ENCODE measurements at regions not wholly inside any gene's neighbourhood (a gene's known extent, or its start where the extent isn't known, plus 50 kb on each side); places are given as distances from the start of the nearest gene placed in this dataset.
"Not testable (repeated sequence)": the region's sequence is repeated elsewhere in the genome, so short reads cannot be mapped to it uniquely, and the experiment has no call there.

DNA sequence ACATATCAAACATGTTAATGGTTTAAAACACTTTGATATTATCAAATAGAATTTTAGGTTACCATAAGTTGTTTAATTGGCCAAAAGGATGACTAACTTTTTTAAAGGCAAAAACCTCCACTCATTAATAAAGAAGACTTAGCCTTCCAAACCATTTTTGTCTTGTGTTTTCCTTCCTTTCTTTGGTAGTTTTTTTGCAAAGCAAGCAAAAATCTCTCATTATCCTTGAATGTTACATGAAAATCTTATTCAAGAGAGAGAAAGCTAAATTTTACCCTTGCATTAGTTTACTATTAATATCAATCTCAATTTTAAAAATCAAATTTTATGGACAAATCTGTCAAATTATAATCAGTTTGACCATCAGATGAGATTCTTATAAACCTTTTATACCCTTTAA, 419.5 kb downstream of the SPIN4 start:
- Mint-ChIP-seq H3K9me3 (ENCODE audit: unreplicated experiment) (peaks cover 40% of the 10 kb centered on the region), H3K27me3 (ENCODE audit: unreplicated experiment) (no peaks in the 10 kb centered on the region), H3K27ac (ENCODE audit: unreplicated experiment) (no peak overlapping the region), H3K4me3 (ENCODE audit: unreplicated experiment) (no peak overlapping the region), H3K36me3 (ENCODE audit: unreplicated experiment) (no peaks in the 10 kb centered on the region), H3K4me1 (ENCODE audit: unreplicated experiment) (no peaks in the 10 kb centered on the region)
- no peak for DNase-seq (ENCODE audit: extremely low spot score, unreplicated experiment)
- no peak for TF ChIP-seq CTCF (IDR thresholded peaks at IDR 0.05)

GRCh38 chrX:62928906-62929305, 422.2 kb downstream of the SPIN4 start:
- no peak for DNase-seq (ENCODE audit: extremely low spot score, unreplicated experiment)
- Mint-ChIP-seq H3K27me3 (ENCODE audit: unreplicated experiment) (no peaks in the 10 kb centered on the region), H3K9me3 (ENCODE audit: unreplicated experiment) (peaks cover 44% of the 10 kb centered on the region), H3K36me3 (ENCODE audit: unreplicated experiment) (no peaks in the 10 kb centered on the region), H3K27ac (ENCODE audit: unreplicated experiment) (no peak overlapping the region), H3K4me1 (ENCODE audit: unreplicated experiment) (no peaks in the 10 kb centered on the region), H3K4me3 (ENCODE audit: unreplicated experiment) (no peak overlapping the region)
- no peak for TF ChIP-seq CTCF (IDR thresholded peaks at IDR 0.05)

- no peak overlapping the region for H3K27ac Mint-ChIP-seq (ENCODE audit: unreplicated experiment)
- no peak for TF ChIP-seq CTCF (IDR thresholded peaks at IDR 0.05)
- DNase-seq (ENCODE audit: extremely low spot score, unreplicated experiment): peak; percentile 63
- no peaks in the 10 kb centered on the region for H3K36me3 Mint-ChIP-seq (ENCODE audit: unreplicated experiment)
- no peaks in the 10 kb centered on the region for H3K4me1 Mint-ChIP-seq (ENCODE audit: unreplicated experiment)
- H3K27me3 Mint-ChIP-seq (ENCODE audit: unreplicated experiment): no peaks in the 10 kb centered on the region
- peaks cover 44% of the 10 kb centered on the region for H3K9me3 Mint-ChIP-seq (ENCODE audit: unreplicated experiment)
- H3K4me3 Mint-ChIP-seq (ENCODE audit: unreplicated experiment): no peak overlapping the region
Measured at GRCh38 chrX:62923093-62923492, 428.0 kb downstream of the SPIN4 start.

DNA sequence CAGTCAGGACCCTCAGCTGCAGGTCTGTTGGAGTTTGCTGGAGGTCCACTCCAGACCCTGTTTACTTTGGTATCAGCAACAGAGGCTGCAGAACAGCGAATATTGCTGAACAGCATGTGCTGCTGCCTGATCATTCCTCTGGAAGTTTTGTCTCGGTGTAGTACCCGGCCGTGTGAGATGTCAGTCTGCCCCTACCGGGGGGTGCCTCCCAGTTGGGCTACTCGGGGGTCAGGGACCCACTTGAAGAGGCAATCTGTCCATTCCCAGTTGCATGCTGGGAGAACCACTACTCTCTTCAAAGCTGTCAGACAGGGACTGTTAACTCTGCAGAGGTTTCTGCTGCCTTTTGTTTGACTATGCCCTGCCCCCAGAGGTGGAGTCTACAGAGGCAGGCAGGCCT, 444.9 kb downstream of the SPIN4 start:
- not testable (repeated sequence) for DNase-seq (ENCODE audit: extremely low spot score, unreplicated experiment); H3K27me3 Mint-ChIP-seq (ENCODE audit: unreplicated experiment); H3K36me3 Mint-ChIP-seq (ENCODE audit: unreplicated experiment); H3K4me3 Mint-ChIP-seq (ENCODE audit: unreplicated experiment); H3K27ac Mint-ChIP-seq (ENCODE audit: unreplicated experiment); H3K4me1 Mint-ChIP-seq (ENCODE audit: unreplicated experiment)
- peaks cover 42% of the 10 kb centered on the region for H3K9me3 Mint-ChIP-seq (ENCODE audit: unreplicated experiment)

Data from osteocyte (in vitro differentiated cells).